Activated naive CD4-positive, alpha-beta T cell treated with anti-CD3 and anti-CD28 coated beads for 36 hours (primary cell): ENCODE measurements at regions not wholly inside any gene's neighbourhood (a gene's known extent, or its start where the extent isn't known, plus 50 kb on each side); places are given as distances from the start of the nearest gene placed in this dataset.

Experiments
- CTCF ChIA-PET: fragments of 350-600 bp; sonication (Branson Sonifier 250); formaldehyde crosslinking; loops from one replicate; lab custom pipeline; 2021; ENCODE audit warnings: antibody characterized with exemption; lab: Charles Lee
- DNase-seq: peaks from one replicate; pipeline ENCODE4 v3.0.0-alpha.2; 2020
- H3K27ac Mint-ChIP-seq: one replicate; pipeline ENCODE4 v1.8.0; 2021; ENCODE audit warnings: mild to moderate bottlenecking, mixed read lengths
- H3K27me3 Mint-ChIP-seq: one replicate; pipeline ENCODE4 v1.8.0; 2021; ENCODE audit warnings: low read depth, mixed read lengths
- H3K36me3 Mint-ChIP-seq: one replicate; pipeline ENCODE4 v1.8.0; 2021; ENCODE audit warnings: low read depth, mixed read lengths
- H3K4me1 Mint-ChIP-seq: one replicate; pipeline ENCODE4 v1.8.0; 2021; ENCODE audit warnings: low read depth, mixed read lengths
- H3K4me3 Mint-ChIP-seq: one replicate; pipeline ENCODE4 v1.8.0; 2021; ENCODE audit warnings: mild to moderate bottlenecking, moderate library complexity, mixed read lengths
- H3K9me3 Mint-ChIP-seq: one replicate; pipeline ENCODE4 v1.8.0; 2021; ENCODE audit warnings: mixed read lengths
- intact Hi-C: fragments of 100-400 bp; cut with micrococcal nuclease; formaldehyde crosslinking; loops from one replicate; pipeline ENCODE4 v1.15.1; 2023

GRCh38 chr12:39032034-39032433 lies 126.6 kb upstream of the CPNE8 start:
- Mint-ChIP-seq H3K9me3 (no peaks in the 10 kb centered on the region), H3K4me1 (no peaks in the 10 kb centered on the region), H3K4me3 (no peak overlapping the region), H3K27ac (no peak overlapping the region), H3K36me3 (no peaks in the 10 kb centered on the region), H3K27me3 (no peaks in the 10 kb centered on the region)
- intact Hi-C loops, result no loop called here
- no peak for DNase-seq
- CTCF ChIA-PET, result interaction anchor here (0.6 kb wide), 2 partner anchors 451 to 948 kb away, joined by 3 read pairs; no protein-coding TSS in a partner anchor

- no peaks in the 10 kb centered on the region for H3K36me3 Mint-ChIP-seq
- CTCF ChIA-PET, result no interaction called here
- no peaks in the 10 kb centered on the region for H3K27me3 Mint-ChIP-seq
- H3K9me3 Mint-ChIP-seq, result peaks cover 2% of the 10 kb centered on the region
- H3K4me1 Mint-ChIP-seq, result no peaks in the 10 kb centered on the region
- DNase-seq, result no peak
- H3K27ac Mint-ChIP-seq, result no peak overlapping the region
- intact Hi-C loops, result no loop called here
- H3K4me3 Mint-ChIP-seq, result no peak overlapping the region
These were observed 123.0 kb upstream of the CPNE8 start for GRCh38 chr12:39028382-39028781.

GRCh38 chr12:39012870-39013269 lies 107.5 kb upstream of the CPNE8 start:
- no peaks in the 10 kb centered on the region for H3K4me1 Mint-ChIP-seq
- no peak overlapping the region for H3K27ac Mint-ChIP-seq
- H3K9me3 Mint-ChIP-seq, result no peaks in the 10 kb centered on the region
- no peak overlapping the region for H3K4me3 Mint-ChIP-seq
- intact Hi-C loops, result no loop called here
- no peaks in the 10 kb centered on the region for H3K36me3 Mint-ChIP-seq
- DNase-seq, result no peak
- CTCF ChIA-PET, result no interaction called here
- no peaks in the 10 kb centered on the region for H3K27me3 Mint-ChIP-seq

GRCh38 chr12:39011166-39011565 lies 105.8 kb upstream of the CPNE8 start:
- H3K27ac Mint-ChIP-seq, result no peak overlapping the region
- no peak for DNase-seq
- no peaks in the 10 kb centered on the region for H3K36me3 Mint-ChIP-seq
- no peaks in the 10 kb centered on the region for H3K9me3 Mint-ChIP-seq
- no peaks in the 10 kb centered on the region for H3K27me3 Mint-ChIP-seq
- CTCF ChIA-PET, result no interaction called here
- H3K4me3 Mint-ChIP-seq, result no peak overlapping the region
- no peaks in the 10 kb centered on the region for H3K4me1 Mint-ChIP-seq
- intact Hi-C loops, result no loop called here

GRCh38 chr12:39010406-39010805 lies 105.0 kb upstream of the CPNE8 start:
- Mint-ChIP-seq H3K4me3 (no peak overlapping the region), H3K27me3 (no peaks in the 10 kb centered on the region), H3K4me1 (no peaks in the 10 kb centered on the region), H3K36me3 (no peaks in the 10 kb centered on the region), H3K27ac (no peak overlapping the region), H3K9me3 (no peaks in the 10 kb centered on the region)
- intact Hi-C loops, result no loop called here
- CTCF ChIA-PET, result no interaction called here
- no peak for DNase-seq

GRCh38 chr12:39007619-39008018 lies 102.2 kb upstream of the CPNE8 start:
- Mint-ChIP-seq H3K4me3 (no peak overlapping the region), H3K27ac (no peak overlapping the region), H3K9me3 (no peaks in the 10 kb centered on the region), H3K4me1 (no peaks in the 10 kb centered on the region), H3K27me3 (no peaks in the 10 kb centered on the region), H3K36me3 (no peaks in the 10 kb centered on the region)
- CTCF ChIA-PET, result interaction anchor here (0.6 kb wide), 1 partner anchor 101 kb away, joined by 3 read pairs; no protein-coding TSS in a partner anchor
- intact Hi-C loops, result no loop called here
- no peak for DNase-seq

GRCh38 chr12:39006286-39006685 lies 100.9 kb upstream of the CPNE8 start:
- no peaks in the 10 kb centered on the region for H3K27me3 Mint-ChIP-seq
- CTCF ChIA-PET, result no interaction called here
- H3K36me3 Mint-ChIP-seq, result no peaks in the 10 kb centered on the region
- intact Hi-C loops, result no loop called here
- H3K4me3 Mint-ChIP-seq, result no peak overlapping the region
- no peaks in the 10 kb centered on the region for H3K4me1 Mint-ChIP-seq
- H3K9me3 Mint-ChIP-seq, result no peaks in the 10 kb centered on the region
- H3K27ac Mint-ChIP-seq, result no peak overlapping the region
- DNase-seq, result no peak

- Mint-ChIP-seq H3K4me3 (no peak overlapping the region), H3K27ac (no peak overlapping the region), H3K27me3 (no peaks in the 10 kb centered on the region), H3K4me1 (no peaks in the 10 kb centered on the region), H3K36me3 (no peaks in the 10 kb centered on the region), H3K9me3 (no peaks in the 10 kb centered on the region)
- DNase-seq, result no peak
- CTCF ChIA-PET, result no interaction called here
- intact Hi-C loops, result no loop called here
These were observed 100.3 kb upstream of the CPNE8 start for GRCh38 chr12:39005671-39006070.

GRCh38 chr12:39003541-39004155 lies 98.3 kb upstream of the CPNE8 start:
- CTCF ChIA-PET, result no interaction called here

GRCh38 chr12:39000370-39000769 lies 95.0 kb upstream of the CPNE8 start:
- CTCF ChIA-PET, result no interaction called here
- Mint-ChIP-seq H3K27me3 (no peaks in the 10 kb centered on the region), H3K27ac (no peak overlapping the region), H3K9me3 (no peaks in the 10 kb centered on the region), H3K4me1 (no peaks in the 10 kb centered on the region), H3K36me3 (no peaks in the 10 kb centered on the region), H3K4me3 (no peak overlapping the region)
- intact Hi-C loops, result no loop called here
- DNase-seq, result no peak

More at GRCh38 chr12:39003541-39004155, 98.3 kb upstream of the CPNE8 start:
- Mint-ChIP-seq H3K27ac (no peak overlapping the region), H3K4me3 (no peak overlapping the region), H3K4me1 (no peaks in the 10 kb centered on the region), H3K36me3 (no peaks in the 10 kb centered on the region), H3K9me3 (no peaks in the 10 kb centered on the region), H3K27me3 (no peaks in the 10 kb centered on the region)
- DNase-seq, result no peak
- intact Hi-C loops, result no loop called here

- no peak for DNase-seq
- CTCF ChIA-PET, result no interaction called here
These were observed 93.6 kb upstream of the CPNE8 start for GRCh38 chr12:38998887-38999482.

GRCh38 chr12:38995249-38995648 lies 89.9 kb upstream of the CPNE8 start:
- H3K36me3 Mint-ChIP-seq, result no peaks in the 10 kb centered on the region
- peaks cover 5% of the 10 kb centered on the region for H3K9me3 Mint-ChIP-seq
- H3K4me3 Mint-ChIP-seq, result no peak overlapping the region
- H3K4me1 Mint-ChIP-seq, result no peaks in the 10 kb centered on the region
- intact Hi-C loops, result no loop called here
- no peaks in the 10 kb centered on the region for H3K27me3 Mint-ChIP-seq
- no peak for DNase-seq
- CTCF ChIA-PET, result no interaction called here
- no peak overlapping the region for H3K27ac Mint-ChIP-seq

More at GRCh38 chr12:38998887-38999482, 93.6 kb upstream of the CPNE8 start:
- intact Hi-C loops, result no loop called here
- Mint-ChIP-seq H3K36me3 (no peaks in the 10 kb centered on the region), H3K4me1 (no peaks in the 10 kb centered on the region), H3K27me3 (no peaks in the 10 kb centered on the region), H3K27ac (no peak overlapping the region), H3K9me3 (no peaks in the 10 kb centered on the region), H3K4me3 (no peak overlapping the region)

GRCh38 chr12:38985961-38986360 lies 80.6 kb upstream of the CPNE8 start:
- no peak for DNase-seq
- intact Hi-C loops, result no loop called here
- H3K9me3 Mint-ChIP-seq, result peaks cover 17% of the 10 kb centered on the region
- no peaks in the 10 kb centered on the region for H3K4me1 Mint-ChIP-seq
- no peak overlapping the region for H3K27ac Mint-ChIP-seq
- CTCF ChIA-PET, result no interaction called here
- H3K4me3 Mint-ChIP-seq, result no peak overlapping the region
- H3K36me3 Mint-ChIP-seq, result no peaks in the 10 kb centered on the region
- no peaks in the 10 kb centered on the region for H3K27me3 Mint-ChIP-seq
